HepG2 (cell line): ENCODE measurements at regions not wholly inside any gene's neighbourhood (a gene's known extent, or its start where the extent isn't known, plus 50 kb on each side); places are given as distances from the start of the nearest gene placed in this dataset.

Experiments
- HOXA9 ChIP-seq: sonication (generic); formaldehyde crosslinking; IDR thresholded peaks from 2 replicates; pipeline ENCODE4 v1.8.1; 2022; ENCODE audit warnings: missing genetic modification reagents, mild to moderate bottlenecking, moderate library complexity, borderline replicate concordance
- MED8 ChIP-seq: sonication (generic); formaldehyde crosslinking; IDR thresholded peaks from 2 replicates; pipeline ENCODE4 v1.8.1; 2023; ENCODE audit warnings: mild to moderate bottlenecking, missing genetic modification reagents; ENCODE audit not compliant: insufficient replicate concordance
- THYN1 ChIP-seq: sonication (generic); formaldehyde crosslinking; IDR thresholded peaks from 2 replicates; pipeline ENCODE4 v1.8.1; 2023; ENCODE audit warnings: low read depth, mild to moderate bottlenecking, moderate library complexity, missing genetic modification reagents, borderline replicate concordance
- ZBTB1 ChIP-seq: sonication (generic); formaldehyde crosslinking; IDR thresholded peaks from 2 replicates; pipeline ENCODE4 v1.4.0; 2020; ENCODE audit warnings: missing genetic modification reagents, borderline replicate concordance
- ZNF547 ChIP-seq: sonication (generic); formaldehyde crosslinking; IDR thresholded peaks from 2 replicates; pipeline ENCODE4 v1.5.1; 2020; ENCODE audit warnings: mild to moderate bottlenecking, missing genetic modification reagents
- ZNF672 ChIP-seq: sonication (generic); formaldehyde crosslinking; IDR thresholded peaks from 2 replicates; pipeline ENCODE4 v1.8.1; 2022; ENCODE audit warnings: missing genetic modification reagents
- TF ChIP-seq, protein P1 (sequence below), 2 experiments: sonication (generic) in 1 of 2; formaldehyde crosslinking in 1 of 2; IDR thresholded peaks; 2 replicates each; pipeline versions ENCODE4 v1.6.1 to v1.9.0; 2014 to 2022; ENCODE audit warnings: antibody characterized with exemption in 1 of 2, borderline replicate concordance in 1 of 2, inconsistent platforms in 1 of 2, low read depth in 1 of 2, missing genetic modification reagents in 1 of 2
- TF ChIP-seq, protein P2 (sequence below): IDR thresholded peaks from 2 replicates; pipeline ENCODE4 v1.6.1; 2012; ENCODE audit warnings: low read depth, low read length, improper control_type of control experiment
- TF ChIP-seq, protein P3 (sequence below): sonication (generic); formaldehyde crosslinking; IDR thresholded peaks from 2 replicates; pipeline ENCODE4 v1.4.0; 2020; ENCODE audit warnings: missing genetic modification reagents, borderline replicate concordance
- TF ChIP-seq, protein P4 (sequence below): fragments of 450-650 bp; IDR thresholded peaks from 2 replicates; pipeline ENCODE4 v1.6.1; 2016

DNA sequence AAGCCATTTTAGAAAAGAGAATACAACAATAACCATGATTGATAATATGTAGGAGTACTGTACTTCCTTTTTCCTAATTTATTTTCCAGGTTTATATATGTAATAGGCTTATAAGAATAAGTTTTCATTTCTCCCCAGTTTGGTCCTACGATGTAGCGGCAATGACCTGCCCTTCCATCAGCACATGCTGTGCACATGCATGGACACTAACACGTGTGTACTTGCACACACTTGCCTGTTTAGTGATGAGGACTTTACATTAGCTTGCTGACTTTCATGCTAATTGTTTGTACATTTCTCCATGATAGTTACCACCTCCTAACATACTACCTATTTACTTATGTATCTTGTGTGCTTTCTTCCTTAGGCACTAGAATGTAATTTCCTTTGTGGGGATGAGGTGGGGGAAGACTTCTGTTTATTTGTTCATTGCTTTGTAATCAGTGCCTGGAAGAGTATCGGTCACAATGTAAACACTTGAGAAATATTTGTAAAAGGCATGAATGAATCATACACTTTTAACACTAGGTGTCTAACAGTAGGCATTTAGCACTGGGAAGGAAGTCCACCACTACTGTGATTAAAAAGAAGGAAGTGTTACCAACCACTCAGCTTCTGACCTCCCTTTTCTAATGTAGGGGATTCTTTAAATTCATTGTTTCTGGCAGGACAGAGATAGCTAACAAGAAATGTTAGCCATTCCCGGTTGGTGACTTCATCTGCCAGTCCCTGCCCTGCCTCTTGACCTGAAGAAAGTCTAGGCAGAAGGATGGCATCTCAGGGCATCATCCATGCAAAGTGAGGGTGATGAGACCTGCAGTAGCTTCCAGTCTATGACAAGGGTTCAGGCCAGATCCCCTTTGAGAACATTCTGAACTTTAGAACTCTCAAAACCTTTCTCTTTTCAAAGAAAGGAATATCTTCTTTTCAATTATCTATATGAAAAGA is 120.2 kb upstream of the RAB18 start (continued):
- TF ChIP-seq, protein P1, sequence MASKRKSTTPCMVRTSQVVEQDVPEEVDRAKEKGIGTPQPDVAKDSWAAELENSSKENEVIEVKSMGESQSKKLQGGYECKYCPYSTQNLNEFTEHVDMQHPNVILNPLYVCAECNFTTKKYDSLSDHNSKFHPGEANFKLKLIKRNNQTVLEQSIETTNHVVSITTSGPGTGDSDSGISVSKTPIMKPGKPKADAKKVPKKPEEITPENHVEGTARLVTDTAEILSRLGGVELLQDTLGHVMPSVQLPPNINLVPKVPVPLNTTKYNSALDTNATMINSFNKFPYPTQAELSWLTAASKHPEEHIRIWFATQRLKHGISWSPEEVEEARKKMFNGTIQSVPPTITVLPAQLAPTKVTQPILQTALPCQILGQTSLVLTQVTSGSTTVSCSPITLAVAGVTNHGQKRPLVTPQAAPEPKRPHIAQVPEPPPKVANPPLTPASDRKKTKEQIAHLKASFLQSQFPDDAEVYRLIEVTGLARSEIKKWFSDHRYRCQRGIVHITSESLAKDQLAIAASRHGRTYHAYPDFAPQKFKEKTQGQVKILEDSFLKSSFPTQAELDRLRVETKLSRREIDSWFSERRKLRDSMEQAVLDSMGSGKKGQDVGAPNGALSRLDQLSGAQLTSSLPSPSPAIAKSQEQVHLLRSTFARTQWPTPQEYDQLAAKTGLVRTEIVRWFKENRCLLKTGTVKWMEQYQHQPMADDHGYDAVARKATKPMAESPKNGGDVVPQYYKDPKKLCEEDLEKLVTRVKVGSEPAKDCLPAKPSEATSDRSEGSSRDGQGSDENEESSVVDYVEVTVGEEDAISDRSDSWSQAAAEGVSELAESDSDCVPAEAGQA (IDR thresholded peaks at IDR 0.05; ENCODE audit: low read depth), result no peak
- TF ChIP-seq, protein P1 (CRISPR knock-in tag; IDR thresholded peaks at IDR 0.05; ENCODE audit: borderline replicate concordance), result no peak
- TF ChIP-seq ZBTB1 (CRISPR knock-in tag), result no peak
- TF ChIP-seq ZNF672, result no peak
- TF ChIP-seq HOXA9 (CRISPR knock-in tag), result no peak
- TF ChIP-seq ZNF547 (CRISPR knock-in tag), result no peak
- TF ChIP-seq THYN1 (CRISPR knock-in tag), result no peak
- TF ChIP-seq MED8 (CRISPR knock-in tag), result no peak
- TF ChIP-seq, protein P2, sequence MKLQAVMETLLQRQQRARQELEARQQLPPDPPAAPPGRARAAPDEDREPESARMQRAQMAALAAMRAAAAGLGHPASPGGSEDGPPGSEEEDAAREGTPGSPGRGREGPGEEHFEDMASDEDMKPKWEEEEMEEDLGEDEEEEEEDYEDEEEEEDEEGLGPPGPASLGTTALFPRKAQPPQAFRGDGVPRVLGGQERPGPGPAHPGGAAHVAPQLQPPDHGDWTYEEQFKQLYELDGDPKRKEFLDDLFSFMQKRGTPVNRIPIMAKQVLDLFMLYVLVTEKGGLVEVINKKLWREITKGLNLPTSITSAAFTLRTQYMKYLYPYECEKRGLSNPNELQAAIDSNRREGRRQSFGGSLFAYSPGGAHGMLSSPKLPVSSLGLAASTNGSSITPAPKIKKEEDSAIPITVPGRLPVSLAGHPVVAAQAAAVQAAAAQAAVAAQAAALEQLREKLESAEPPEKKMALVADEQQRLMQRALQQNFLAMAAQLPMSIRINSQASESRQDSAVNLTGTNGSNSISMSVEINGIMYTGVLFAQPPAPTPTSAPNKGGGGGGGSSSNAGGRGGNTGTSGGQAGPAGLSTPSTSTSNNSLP, result no peak
- TF ChIP-seq, protein P3, sequence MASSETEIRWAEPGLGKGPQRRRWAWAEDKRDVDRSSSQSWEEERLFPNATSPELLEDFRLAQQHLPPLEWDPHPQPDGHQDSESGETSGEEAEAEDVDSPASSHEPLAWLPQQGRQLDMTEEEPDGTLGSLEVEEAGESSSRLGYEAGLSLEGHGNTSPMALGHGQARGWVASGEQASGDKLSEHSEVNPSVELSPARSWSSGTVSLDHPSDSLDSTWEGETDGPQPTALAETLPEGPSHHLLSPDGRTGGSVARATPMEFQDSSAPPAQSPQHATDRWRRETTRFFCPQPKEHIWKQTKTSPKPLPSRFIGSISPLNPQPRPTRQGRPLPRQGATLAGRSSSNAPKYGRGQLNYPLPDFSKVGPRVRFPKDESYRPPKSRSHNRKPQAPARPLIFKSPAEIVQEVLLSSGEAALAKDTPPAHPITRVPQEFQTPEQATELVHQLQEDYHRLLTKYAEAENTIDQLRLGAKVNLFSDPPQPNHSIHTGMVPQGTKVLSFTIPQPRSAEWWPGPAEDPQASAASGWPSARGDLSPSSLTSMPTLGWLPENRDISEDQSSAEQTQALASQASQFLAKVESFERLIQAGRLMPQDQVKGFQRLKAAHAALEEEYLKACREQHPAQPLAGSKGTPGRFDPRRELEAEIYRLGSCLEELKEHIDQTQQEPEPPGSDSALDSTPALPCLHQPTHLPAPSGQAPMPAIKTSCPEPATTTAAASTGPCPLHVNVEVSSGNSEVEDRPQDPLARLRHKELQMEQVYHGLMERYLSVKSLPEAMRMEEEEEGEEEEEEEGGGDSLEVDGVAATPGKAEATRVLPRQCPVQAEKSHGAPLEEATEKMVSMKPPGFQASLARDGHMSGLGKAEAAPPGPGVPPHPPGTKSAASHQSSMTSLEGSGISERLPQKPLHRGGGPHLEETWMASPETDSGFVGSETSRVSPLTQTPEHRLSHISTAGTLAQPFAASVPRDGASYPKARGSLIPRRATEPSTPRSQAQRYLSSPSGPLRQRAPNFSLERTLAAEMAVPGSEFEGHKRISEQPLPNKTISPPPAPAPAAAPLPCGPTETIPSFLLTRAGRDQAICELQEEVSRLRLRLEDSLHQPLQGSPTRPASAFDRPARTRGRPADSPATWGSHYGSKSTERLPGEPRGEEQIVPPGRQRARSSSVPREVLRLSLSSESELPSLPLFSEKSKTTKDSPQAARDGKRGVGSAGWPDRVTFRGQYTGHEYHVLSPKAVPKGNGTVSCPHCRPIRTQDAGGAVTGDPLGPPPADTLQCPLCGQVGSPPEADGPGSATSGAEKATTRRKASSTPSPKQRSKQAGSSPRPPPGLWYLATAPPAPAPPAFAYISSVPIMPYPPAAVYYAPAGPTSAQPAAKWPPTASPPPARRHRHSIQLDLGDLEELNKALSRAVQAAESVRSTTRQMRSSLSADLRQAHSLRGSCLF, result no peak
- TF ChIP-seq, protein P4, sequence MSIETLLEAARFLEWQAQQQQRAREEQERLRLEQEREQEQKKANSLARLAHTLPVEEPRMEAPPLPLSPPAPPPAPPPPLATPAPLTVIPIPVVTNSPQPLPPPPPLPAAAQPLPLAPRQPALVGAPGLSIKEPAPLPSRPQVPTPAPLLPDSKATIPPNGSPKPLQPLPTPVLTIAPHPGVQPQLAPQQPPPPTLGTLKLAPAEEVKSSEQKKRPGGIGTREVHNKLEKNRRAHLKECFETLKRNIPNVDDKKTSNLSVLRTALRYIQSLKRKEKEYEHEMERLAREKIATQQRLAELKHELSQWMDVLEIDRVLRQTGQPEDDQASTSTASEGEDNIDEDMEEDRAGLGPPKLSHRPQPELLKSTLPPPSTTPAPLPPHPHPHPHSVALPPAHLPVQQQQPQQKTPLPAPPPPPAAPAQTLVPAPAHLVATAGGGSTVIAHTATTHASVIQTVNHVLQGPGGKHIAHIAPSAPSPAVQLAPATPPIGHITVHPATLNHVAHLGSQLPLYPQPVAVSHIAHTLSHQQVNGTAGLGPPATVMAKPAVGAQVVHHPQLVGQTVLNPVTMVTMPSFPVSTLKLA, result peak; percentile 75
